IMR-90 (cell line): ENCODE measurements at regions not wholly inside any gene's neighbourhood (a gene's known extent, or its start where the extent isn't known, plus 50 kb on each side); places are given as distances from the start of the nearest gene placed in this dataset.

Experiments
- ATAC-seq: fragments of 200-7000 bp; cut with Tn5 transposase; 2 replicates; pipeline ENCODE4 v1.9.1; 2020; ENCODE audit warnings: low read depth, mild to moderate bottlenecking, moderate library complexity
- BruUV-seq: library from RNA; stranded (reverse); fragments of 400-500 nt; replicated peaks from 2 replicates; lab custom pipeline; 2021; lab: Mats Ljungman, UMichigan
- CTCF ChIA-PET: fragments of 300-600 bp; formaldehyde crosslinking; extraction: SDS; loops from one replicate; lab custom pipeline; 2021; ENCODE audit warnings: antibody characterized with exemption; lab: Yijun Ruan, JAX
- POLR2A ChIA-PET: fragments of 300-600 bp; sonication (Branson Sonifier 250); formaldehyde crosslinking; loops from one replicate; lab custom pipeline; 2022; ENCODE audit warnings: antibody characterized with exemption; ENCODE audit not compliant: unreplicated experiment; lab: Charles Lee
- DNase-seq: peaks from one replicate; pipeline ENCODE4 v3.0.0; 2013
- H2AFZ ChIP-seq: replicated peaks from 2 replicates; pipeline ENCODE3; 2013; ENCODE audit warnings: low read length, mild to moderate bottlenecking; ENCODE audit not compliant: poor library complexity
- H2AK5ac ChIP-seq: 2 replicates; pipeline ENCODE4 v1.6.1; 2013; ENCODE audit warnings: low read depth, low read length, inconsistent platforms
- H2AK9ac ChIP-seq: replicated peaks from 2 replicates; pipeline ENCODE3; 2013; ENCODE audit warnings: mild to moderate bottlenecking, low read depth, low read length, moderate library complexity; ENCODE audit not compliant: poor library complexity
- H2BK120ac ChIP-seq: 2 replicates; pipeline ENCODE4 v1.6.1; 2013; ENCODE audit warnings: low read depth, low read length, inconsistent platforms
- H2BK15ac ChIP-seq: 3 replicates; pipeline ENCODE4 v1.6.1; 2013; ENCODE audit warnings: low read depth, low read length, inconsistent platforms
- H2BK20ac ChIP-seq: 2 replicates; pipeline ENCODE4 v1.6.1; 2013; ENCODE audit warnings: low read depth, mild to moderate bottlenecking, inconsistent platforms, low read length, moderate library complexity
- H2BK5ac ChIP-seq: 2 replicates; pipeline ENCODE4 v1.6.1; 2013; ENCODE audit warnings: mild to moderate bottlenecking, low read depth, low read length, inconsistent platforms; ENCODE audit not compliant: poor library complexity, severe bottlenecking
- H3K14ac ChIP-seq: replicated peaks from 2 replicates; pipeline ENCODE4 v1.6.1; 2013; ENCODE audit warnings: low read depth, low read length, inconsistent platforms
- H3K18ac ChIP-seq: 2 replicates; pipeline ENCODE4 v1.6.1; 2013; ENCODE audit warnings: low read depth, low read length, control low read depth
- H3K23ac ChIP-seq: 2 replicates; pipeline ENCODE4 v1.6.1; 2013; ENCODE audit warnings: low read depth, low read length, inconsistent platforms
- H3K27ac ChIP-seq: 2 replicates; pipeline ENCODE4 v1.5.1; 2013; ENCODE audit warnings: mild to moderate bottlenecking, control low read depth, low read length; ENCODE audit not compliant: insufficient read depth
- H3K27me3 ChIP-seq: 2 replicates; pipeline ENCODE4 v1.6.1; 2013; ENCODE audit warnings: low read length; ENCODE audit not compliant: control insufficient read depth, insufficient read depth
- H3K36me3 ChIP-seq: 2 replicates; pipeline ENCODE4 v1.6.1; 2013; ENCODE audit warnings: low read length, mixed read lengths; ENCODE audit not compliant: control insufficient read depth, insufficient read depth
- H3K4ac ChIP-seq: 2 replicates; pipeline ENCODE4 v1.6.1; 2013; ENCODE audit warnings: low read depth, low read length, inconsistent platforms
- H3K4me1 ChIP-seq: 2 replicates; pipeline ENCODE4 v1.6.1; 2013; ENCODE audit warnings: low read length, mixed read lengths; ENCODE audit not compliant: control insufficient read depth, insufficient read depth
- H3K4me2 ChIP-seq: 2 replicates; pipeline ENCODE4 v1.6.1; 2013; ENCODE audit warnings: low read depth, mild to moderate bottlenecking, control low read depth, low read length, moderate library complexity
- H3K4me3 ChIP-seq: 2 replicates; pipeline ENCODE4 v1.5.1; 2013; ENCODE audit warnings: low read depth, mild to moderate bottlenecking, control low read depth, low read length, moderate library complexity; ENCODE audit not compliant: insufficient read depth
- H3K56ac ChIP-seq: 2 replicates; pipeline ENCODE4 v1.6.1; 2013; ENCODE audit warnings: low read length, inconsistent platforms; ENCODE audit not compliant: insufficient read depth; ENCODE audit errors: extremely low read depth
- H3K79me1 ChIP-seq, 2 experiments: 2 replicates each; pipeline ENCODE4 v1.6.1; 2013; ENCODE audit warnings: low read length in 2 of 2, inconsistent platforms in 1 of 2, low read depth in 1 of 2
- H3K9ac ChIP-seq: 2 replicates; pipeline ENCODE4 v1.6.1; 2013; ENCODE audit warnings: low read depth, low read length, control low read depth
- H3K9me1 ChIP-seq: 2 replicates; pipeline ENCODE4 v1.6.1; 2013; ENCODE audit warnings: low read length, inconsistent platforms; ENCODE audit not compliant: insufficient read depth
- H3K9me3 ChIP-seq: 2 replicates; pipeline ENCODE4 v1.6.1; 2013; ENCODE audit warnings: low read length; ENCODE audit not compliant: control insufficient read depth, insufficient read depth
- H4K20me1 ChIP-seq: 2 replicates; pipeline ENCODE4 v1.6.1; 2013; ENCODE audit warnings: low read length, inconsistent platforms; ENCODE audit not compliant: insufficient read depth
- H4K5ac ChIP-seq: 2 replicates; pipeline ENCODE4 v1.6.1; 2013; ENCODE audit warnings: mild to moderate bottlenecking, low read depth, low read length, control low read depth
- H4K8ac ChIP-seq, 2 experiments: 2 replicates each; pipeline ENCODE4 v1.6.1; 2013; ENCODE audit warnings: low read depth in 2 of 2, low read length in 2 of 2, control low read depth in 1 of 2, inconsistent platforms in 1 of 2
- H4K91ac ChIP-seq: 2 replicates; pipeline ENCODE4 v1.6.1; 2013; ENCODE audit warnings: low read depth, low read length, inconsistent platforms; ENCODE audit not compliant: insufficient read depth
- ELK1 ChIP-seq: fragments of 150-350 bp; IDR thresholded peaks from 2 replicates; pipeline ENCODE4 v1.6.1; 2016; ENCODE audit warnings: low read depth, mild to moderate bottlenecking, low read length, moderate library complexity, borderline replicate concordance
- MAZ ChIP-seq: IDR thresholded peaks from 2 replicates; pipeline ENCODE4 v1.6.1; 2012; ENCODE audit warnings: low read depth, mild to moderate bottlenecking, low read length, improper control_type of control experiment, moderate library complexity, borderline replicate concordance
- RAD21 ChIP-seq: IDR thresholded peaks from 2 replicates; pipeline ENCODE4 v1.6.1; 2012; ENCODE audit warnings: low read length, improper control_type of control experiment
- RFX5 ChIP-seq: IDR thresholded peaks from 2 replicates; pipeline ENCODE4 v1.8.0; 2012; ENCODE audit warnings: low read depth, mild to moderate bottlenecking, low read length, moderate library complexity
- WGBS, 2 experiments: methylation state at CpG; one replicate each; pipeline versions ENCODE4 v1.1.5 to v1.1.7; 2013; ENCODE audit warnings: missing lambda C conversion rate in 2 of 2; ENCODE audit not compliant: insufficient read length in 1 of 2; ENCODE audit errors: extremely low coverage in 2 of 2; 5-methylcytosine and 5-hydroxymethylcytosine counted together
- dilution Hi-C: fragments of 300-500 bp; cut with HindIII; formaldehyde crosslinking; loops from one replicate; pipeline ENCODE4 v1.14.3; 2018; ENCODE audit warnings: low sequenced_read_pairs; ENCODE audit not compliant: unreplicated experiment
- in situ Hi-C: fragments of 300-500 bp; cut with MboI; formaldehyde crosslinking; loops from 3 replicates; pipeline ENCODE4 v1.14.3; 2019; ENCODE audit warnings: low sequenced_read_pairs, inconsistent platforms, mixed read lengths
- intact Hi-C: fragments of 100-400 bp; cut with micrococcal nuclease; formaldehyde crosslinking; loops from 2 replicates; pipeline ENCODE4 v1.10.0; 2022

- Histone ChIP-seq H2BK5ac (no peak overlapping the region), H2AFZ (no peak overlapping the region), H3K4me3 (no peak overlapping the region), H3K23ac (no peak overlapping the region), H3K79me1 (no peaks in the 10 kb centered on the region), H3K9me3 (no peaks in the 10 kb centered on the region), H3K14ac (no peak overlapping the region), H2BK20ac (no peak overlapping the region), H4K5ac (no peak overlapping the region), H2AK5ac (no peak overlapping the region), H3K4ac (no peak overlapping the region), H3K36me3 (no peaks in the 10 kb centered on the region), H4K20me1 (no peaks in the 10 kb centered on the region), H2AK9ac (no peak overlapping the region), H3K18ac (no peak overlapping the region), H3K4me2 (no peak overlapping the region), H3K9ac (no peak overlapping the region), H3K9me1 (no peaks in the 10 kb centered on the region; the same call in 1 of the 2 replicates), H4K8ac (no peak overlapping the region), H2BK15ac (no peak overlapping the region), H3K4me1 (peaks cover 6% of the 10 kb centered on the region; the same call in 1 of the 2 replicates), H3K56ac (no peak overlapping the region), H2BK120ac (no peak overlapping the region), H3K27ac (no peak overlapping the region), H3K27me3 (no peaks in the 10 kb centered on the region; the same call in 1 of the 2 replicates), H4K91ac (no peak overlapping the region)
- in situ Hi-C loops (loop anchor here (10.0 to 25.0 kb wide), 2 partner anchors 1031 to 1589 kb away; partner anchors contain the start of genes GRIN2A and NUBP1), dilution Hi-C loops (no loop called here), intact Hi-C loops (no loop called here)
- no peak for DNase-seq
- ChIA-PET CTCF (no interaction called here), POLR2A (no interaction called here)
- BruUV-seq: no TSS peak
- TF ChIP-seq RAD21 (no peak), MAZ (no peak), ELK1 (no peak), RFX5 (no peak)
- 70% methylated on average over 2 of the region's 5 CpGs; no CpG with 5 or more reads in 1 of the 2 experiments for WGBS, 2 experiments
- no peak for ATAC-seq
Observed at GRCh38 chr16:9155871-9156270, 64.4 kb downstream of the HAPSTR1 start.
